DOHH2 (cell line): ENCODE measurements at regions not wholly inside any gene's neighbourhood (a gene's known extent, or its start where the extent isn't known, plus 50 kb on each side); places are given as distances from the start of the nearest gene placed in this dataset.

Experiments
- H3F3A ChIP-seq: fragments of 200-600 bp; sonication (generic), shearing (Covaris generic); 2 replicates; pipeline ENCODE4 v1.6.0; 2016; ENCODE audit warnings: antibody characterized with exemption, mild to moderate bottlenecking; ENCODE audit not compliant: control insufficient read depth, insufficient read depth
- H3K27ac ChIP-seq: fragments of 200-600 bp; sonication (generic); 2 replicates; pipeline ENCODE4 v1.5.1; 2014; ENCODE audit warnings: low read depth, mild to moderate bottlenecking, low read length, moderate library complexity
- H3K27me3 ChIP-seq: fragments of 200-600 bp; sonication (generic); 2 replicates; pipeline ENCODE4 v1.6.1; 2014; ENCODE audit warnings: mild to moderate bottlenecking, low read length, mixed read lengths; ENCODE audit not compliant: control insufficient read depth
- H3K36me3 ChIP-seq: fragments of 200-600 bp; sonication (generic); 2 replicates; pipeline ENCODE4 v1.6.1; 2014; ENCODE audit warnings: mild to moderate bottlenecking, low read length, moderate library complexity, mixed read lengths; ENCODE audit not compliant: control insufficient read depth
- H3K4me1 ChIP-seq: fragments of 200-600 bp; sonication (generic); 2 replicates; pipeline ENCODE4 v1.6.1; 2014; ENCODE audit warnings: mild to moderate bottlenecking, low read length, mixed read lengths; ENCODE audit not compliant: control insufficient read depth
- H3K4me2 ChIP-seq: fragments of 200-600 bp; sonication (generic); 2 replicates; pipeline ENCODE4 v1.6.0; 2014; ENCODE audit warnings: mild to moderate bottlenecking, low read length, moderate library complexity
- H3K4me3 ChIP-seq: fragments of 200-600 bp; sonication (generic); 2 replicates; pipeline ENCODE4 v1.5.1; 2014; ENCODE audit warnings: mild to moderate bottlenecking, low read length, mixed read lengths
- H3K79me2 ChIP-seq: fragments of 200-600 bp; sonication (generic); 2 replicates; pipeline ENCODE4 v1.6.1; 2014; ENCODE audit warnings: mild to moderate bottlenecking, low read length, mixed read lengths; ENCODE audit not compliant: control insufficient read depth
- H3K9me2 ChIP-seq: fragments of 200-600 bp; sonication (generic); replicated peaks from 2 replicates; pipeline ENCODE4 v1.6.1; 2014; ENCODE audit warnings: mild to moderate bottlenecking, low read length, mixed read lengths; ENCODE audit not compliant: control insufficient read depth
- H3K9me3 ChIP-seq: fragments of 200-600 bp; sonication (generic); 2 replicates; pipeline ENCODE4 v1.6.1; 2014; ENCODE audit warnings: antibody characterized with exemption, low read length, mixed read lengths; ENCODE audit not compliant: control insufficient read depth, insufficient read depth
- H4K20me1 ChIP-seq: fragments of 200-600 bp; sonication (generic); 2 replicates; pipeline ENCODE4 v1.6.0; 2014; ENCODE audit warnings: low read depth, mild to moderate bottlenecking, antibody characterized with exemption, low read length, moderate library complexity; ENCODE audit not compliant: control insufficient read depth, insufficient read depth
- CTCF ChIP-seq: fragments of 200-600 bp; sonication (generic); IDR thresholded peaks from one replicate; pipeline ENCODE4 v1.5.1; 2014; ENCODE audit warnings: antibody characterized with exemption, mild to moderate bottlenecking, low read depth, low read length; ENCODE audit not compliant: poor library complexity, severe bottlenecking
- EZH2phosphoT487 ChIP-seq: fragments of 200-600 bp; sonication (generic); IDR thresholded peaks from 2 replicates; pipeline ENCODE4 v1.6.1; 2017; ENCODE audit warnings: borderline replicate concordance, mild to moderate bottlenecking, antibody characterized with exemption, low read length, moderate library complexity, mixed read lengths

- Histone ChIP-seq H3K27me3 (no peaks in the 10 kb centered on the region), H3K4me3 (no peak overlapping the region), H3K9me3 (no peaks in the 10 kb centered on the region), H3K36me3 (no peaks in the 10 kb centered on the region), H3F3A (no peaks in the 10 kb centered on the region), H3K79me2 (no peaks in the 10 kb centered on the region), H3K27ac (no peak overlapping the region), H3K4me2 (no peak overlapping the region), H3K9me2 (no peaks in the 10 kb centered on the region), H3K4me1 (peaks cover 16% of the 10 kb centered on the region), H4K20me1 (no peaks in the 10 kb centered on the region)
- no peak for TF ChIP-seq EZH2phosphoT487
- TF ChIP-seq CTCF: no peak
Observed at GRCh38 chr15:50857763-50858162, 50.7 kb upstream of the AP4E1 start.

DNA sequence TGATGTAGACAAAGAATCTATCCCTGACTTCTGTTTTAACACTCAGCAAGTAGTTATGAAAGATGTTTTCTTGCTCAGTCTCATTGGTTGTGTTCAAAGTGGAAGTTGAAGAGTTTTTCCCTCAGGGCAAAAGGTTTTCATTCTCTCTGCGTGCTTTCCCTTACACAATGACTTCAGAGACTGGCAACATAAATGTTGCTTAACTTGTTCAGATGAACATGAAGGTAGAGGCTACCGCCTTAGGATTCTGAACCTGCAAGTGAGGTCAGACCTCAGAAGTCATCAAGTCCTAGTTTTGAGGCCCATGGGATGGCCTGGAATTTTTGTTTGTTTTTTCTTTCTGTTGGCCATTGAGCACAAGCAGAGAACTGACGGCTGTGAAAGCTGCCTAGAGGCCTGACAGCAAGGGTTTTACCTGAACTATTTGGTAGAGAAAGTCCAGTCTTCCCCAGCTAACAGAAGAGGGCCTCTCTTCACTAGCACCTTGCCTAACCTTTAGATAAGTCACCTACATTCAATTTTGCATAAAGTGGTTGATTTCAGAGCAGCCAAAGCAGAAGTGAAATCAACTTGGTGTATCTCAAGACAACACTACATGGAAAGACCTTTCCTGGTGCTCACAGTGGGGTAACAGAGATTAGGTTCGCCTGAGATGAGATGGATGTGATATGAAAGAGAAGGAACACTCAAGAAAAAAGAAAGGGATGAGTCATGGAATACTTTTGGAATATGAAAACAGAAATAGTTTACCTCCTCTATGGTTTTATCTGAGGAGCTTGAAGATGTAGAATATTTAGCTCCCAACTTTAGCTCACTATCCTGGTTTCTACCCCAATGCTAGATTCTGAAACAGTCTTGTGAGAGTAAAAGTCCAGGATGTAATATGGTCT lies 53.6 kb upstream of the AP4E1 start:
- peaks cover 3% of the 10 kb centered on the region; the same call in 1 of the 2 replicates for H3K27me3 ChIP-seq
- H4K20me1 ChIP-seq: no peaks in the 10 kb centered on the region
- no peaks in the 10 kb centered on the region for H3F3A ChIP-seq
- H3K27ac ChIP-seq: peak overlapping the region; percentile 10
- H3K4me2 ChIP-seq: peak overlapping the region; percentile 50
- no peaks in the 10 kb centered on the region for H3K79me2 ChIP-seq
- H3K4me3 ChIP-seq: peak overlapping the region; percentile 8
- H3K4me1 ChIP-seq: peaks cover 16% of the 10 kb centered on the region
- no peaks in the 10 kb centered on the region for H3K9me3 ChIP-seq
- TF ChIP-seq CTCF (no peak), EZH2phosphoT487 (no peak)
- H3K9me2 ChIP-seq: no peaks in the 10 kb centered on the region
- no peaks in the 10 kb centered on the region for H3K36me3 ChIP-seq

GRCh38 chr15:50850003-50850402 lies 58.5 kb upstream of the AP4E1 start:
- TF ChIP-seq EZH2phosphoT487 (no peak), CTCF (no peak)
- Histone ChIP-seq H3K79me2 (no peaks in the 10 kb centered on the region), H4K20me1 (no peaks in the 10 kb centered on the region), H3K9me2 (no peaks in the 10 kb centered on the region), H3K4me2 (no peak overlapping the region), H3F3A (no peaks in the 10 kb centered on the region), H3K9me3 (no peaks in the 10 kb centered on the region), H3K27ac (no peak overlapping the region), H3K36me3 (no peaks in the 10 kb centered on the region), H3K27me3 (peaks cover 3% of the 10 kb centered on the region; the same call in 1 of the 2 replicates), H3K4me3 (no peak overlapping the region), H3K4me1 (peaks cover 8% of the 10 kb centered on the region)
